WTC11 (cell line): ENCODE measurements at regions not wholly inside any gene's neighbourhood (a gene's known extent, or its start where the extent isn't known, plus 50 kb on each side); places are given as distances from the start of the nearest gene placed in this dataset.
A peak's percentile ranks its signal among the peaks of the same experiment; 100 is the strongest.

Experiments
- ATAC-seq: fragments of 200-7000 bp; cut with Tn5 transposase; 2 replicates; pipeline ENCODE4 v1.10.0; 2021; ENCODE audit warnings: mild to moderate bottlenecking, moderate library complexity
- CTCF ChIA-PET: fragments of 300-600 bp; sonication (Branson Sonifier 250); formaldehyde crosslinking; loops from one replicate; lab custom pipeline; 2021; ENCODE audit warnings: antibody characterized with exemption; lab: Charles Lee
- POLR2A ChIA-PET: fragments of 350-600 bp; sonication (Branson Sonifier 250); formaldehyde crosslinking; loops from one replicate; lab custom pipeline; 2021; ENCODE audit warnings: antibody characterized with exemption; lab: Charles Lee
- DNase-seq: peaks from one replicate; pipeline ENCODE4 v3.0.0; 2021; ENCODE audit warnings: low spot score
- H3K27ac Mint-ChIP-seq: 2 replicates; pipeline ENCODE4 v1.8.0; 2021; ENCODE audit warnings: mixed read lengths
- H3K27me3 Mint-ChIP-seq: 2 replicates; pipeline ENCODE4 v1.8.0; 2021; ENCODE audit warnings: low read depth, mild to moderate bottlenecking, moderate library complexity, mixed read lengths
- H3K36me3 Mint-ChIP-seq: 2 replicates; pipeline ENCODE4 v1.8.0; 2021; ENCODE audit warnings: mixed read lengths
- H3K4me1 Mint-ChIP-seq: 2 replicates; pipeline ENCODE4 v1.8.0; 2022; ENCODE audit warnings: mixed read lengths
- H3K4me3 Mint-ChIP-seq: 2 replicates; pipeline ENCODE4 v1.8.0; 2021; ENCODE audit warnings: mild to moderate bottlenecking, moderate library complexity, mixed read lengths
- H3K9me3 Mint-ChIP-seq: 2 replicates; pipeline ENCODE4 v1.8.0; 2021; ENCODE audit warnings: mixed read lengths
- ELF4 ChIP-seq: sonication (generic); formaldehyde crosslinking; IDR thresholded peaks from 2 replicates; pipeline ENCODE4 v1.8.1; 2022; ENCODE audit warnings: low read depth, mild to moderate bottlenecking, moderate library complexity, missing genetic modification reagents
- ESRRA ChIP-seq: sonication (generic); formaldehyde crosslinking; IDR thresholded peaks from 2 replicates; pipeline ENCODE4 v1.8.1; 2022; ENCODE audit warnings: mild to moderate bottlenecking, missing genetic modification reagents, borderline replicate concordance
- GABPB1 ChIP-seq: sonication (generic); formaldehyde crosslinking; IDR thresholded peaks from 2 replicates; pipeline ENCODE4 v1.8.1; 2023; ENCODE audit warnings: mild to moderate bottlenecking, missing genetic modification reagents
- GTF2I ChIP-seq: fragments of 250-450 bp; sonication (Bioruptor Pico); conservative IDR thresholded peaks from 2 replicates; pipeline ENCODE4 v1.4.0; 2021; ENCODE audit warnings: mild to moderate bottlenecking
- NFYB ChIP-seq: sonication (generic); formaldehyde crosslinking; conservative IDR thresholded peaks from 2 replicates; pipeline ENCODE4 v1.8.0; 2022; ENCODE audit warnings: low read depth, missing genetic modification reagents
- ZNF121 ChIP-seq: sonication (generic); formaldehyde crosslinking; IDR thresholded peaks from 2 replicates; pipeline ENCODE4 v1.8.0; 2023; ENCODE audit warnings: missing genetic modification reagents
- ZNF138 ChIP-seq: sonication (generic); formaldehyde crosslinking; conservative IDR thresholded peaks from 2 replicates; pipeline ENCODE4 v1.8.1; 2022; ENCODE audit warnings: mild to moderate bottlenecking, moderate library complexity, missing genetic modification reagents
- TF ChIP-seq, protein P1 (sequence below): sonication (generic); formaldehyde crosslinking; IDR thresholded peaks from 2 replicates; pipeline ENCODE4 v1.8.0; 2023; ENCODE audit warnings: missing genetic modification reagents
- TF ChIP-seq, protein P2 (sequence below): sonication (generic); formaldehyde crosslinking; IDR thresholded peaks from 2 replicates; pipeline ENCODE4 v1.8.1; 2023; ENCODE audit warnings: mild to moderate bottlenecking, missing genetic modification reagents, moderate library complexity
- TF ChIP-seq, protein P3 (sequence below): sonication (generic); formaldehyde crosslinking; IDR thresholded peaks from 2 replicates; pipeline ENCODE4 v1.8.1; 2023; ENCODE audit warnings: mild to moderate bottlenecking, missing genetic modification reagents
- TF ChIP-seq, protein P4 (sequence below): sonication (generic); formaldehyde crosslinking; conservative IDR thresholded peaks from 2 replicates; pipeline ENCODE4 v1.8.1; 2023; ENCODE audit warnings: mild to moderate bottlenecking, low read depth, missing genetic modification reagents, moderate library complexity
- TF ChIP-seq, protein P5 (sequence below): fragments of 250-450 bp; sonication (Bioruptor Pico); IDR thresholded peaks from 2 replicates; pipeline ENCODE4 v1.9.0; 2021; ENCODE audit warnings: moderate library complexity, mild to moderate bottlenecking, inconsistent platforms, borderline replicate concordance
- TF ChIP-seq, protein P6 (sequence below): sonication (generic); formaldehyde crosslinking; IDR thresholded peaks from 2 replicates; pipeline ENCODE4 v1.8.1; 2023; ENCODE audit warnings: mild to moderate bottlenecking, moderate library complexity, missing genetic modification reagents
- TF ChIP-seq, protein P7 (sequence below): fragments of 250-450 bp; sonication (Bioruptor Pico); IDR thresholded peaks from 2 replicates; pipeline ENCODE4 v1.8.0; 2021; ENCODE audit warnings: mild to moderate bottlenecking

DNA sequence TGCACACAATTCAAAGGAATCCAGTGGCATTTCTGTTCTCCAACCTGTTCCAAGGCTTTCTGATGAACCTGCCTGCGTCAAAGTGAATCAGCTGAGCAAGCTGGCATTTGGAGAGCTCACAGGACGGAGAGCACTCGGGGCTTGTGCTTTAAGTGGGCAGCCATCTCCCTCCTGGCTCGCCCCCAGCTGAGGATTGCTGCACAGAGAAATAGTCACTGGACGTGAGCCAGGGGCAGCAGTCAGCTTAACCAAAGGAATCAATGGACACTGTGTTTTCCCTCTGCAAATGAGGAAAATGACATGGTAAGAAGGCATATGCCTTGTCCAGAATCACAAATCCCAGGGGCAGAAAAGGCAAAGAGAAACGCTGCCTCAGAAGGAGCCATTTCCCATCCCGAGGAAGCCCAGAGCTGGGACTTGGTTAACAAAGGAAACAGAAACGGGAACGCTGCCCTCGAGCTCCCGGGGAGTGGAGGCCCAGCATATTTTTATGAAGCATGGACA, 299.4 kb downstream of the ZSWIM6 start:
- Mint-ChIP-seq H3K9me3 (peaks cover 3% of the 10 kb centered on the region; the same call in 1 of the 2 replicates), H3K4me1 (peaks cover 37% of the 10 kb centered on the region), H3K27me3 (no peaks in the 10 kb centered on the region; the same call in 1 of the 2 replicates), H3K27ac (peak overlapping the region; percentile 82), H3K4me3 (no peak overlapping the region), H3K36me3 (no peaks in the 10 kb centered on the region)
- ChIA-PET POLR2A (interaction anchor here (1.5 kb wide), 1 partner anchor 28 kb away, joined by 3 read pairs; no protein-coding TSS in a partner anchor), CTCF (interaction anchor here (0.8 to 1.5 kb wide), 7 partner anchors 8 to 512 kb away, joined by 3 to 7 read pairs (median 3); no protein-coding TSS in a partner anchor)
- TF ChIP-seq, protein P1, sequence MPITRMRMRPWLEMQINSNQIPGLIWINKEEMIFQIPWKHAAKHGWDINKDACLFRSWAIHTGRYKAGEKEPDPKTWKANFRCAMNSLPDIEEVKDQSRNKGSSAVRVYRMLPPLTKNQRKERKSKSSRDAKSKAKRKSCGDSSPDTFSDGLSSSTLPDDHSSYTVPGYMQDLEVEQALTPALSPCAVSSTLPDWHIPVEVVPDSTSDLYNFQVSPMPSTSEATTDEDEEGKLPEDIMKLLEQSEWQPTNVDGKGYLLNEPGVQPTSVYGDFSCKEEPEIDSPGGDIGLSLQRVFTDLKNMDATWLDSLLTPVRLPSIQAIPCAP: no peak
- TF ChIP-seq, protein P2, sequence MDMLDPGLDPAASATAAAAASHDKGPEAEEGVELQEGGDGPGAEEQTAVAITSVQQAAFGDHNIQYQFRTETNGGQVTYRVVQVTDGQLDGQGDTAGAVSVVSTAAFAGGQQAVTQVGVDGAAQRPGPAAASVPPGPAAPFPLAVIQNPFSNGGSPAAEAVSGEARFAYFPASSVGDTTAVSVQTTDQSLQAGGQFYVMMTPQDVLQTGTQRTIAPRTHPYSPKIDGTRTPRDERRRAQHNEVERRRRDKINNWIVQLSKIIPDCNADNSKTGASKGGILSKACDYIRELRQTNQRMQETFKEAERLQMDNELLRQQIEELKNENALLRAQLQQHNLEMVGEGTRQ: no peak
- DNase-seq: no peak
- peak; percentile 53 for ATAC-seq

DNA sequence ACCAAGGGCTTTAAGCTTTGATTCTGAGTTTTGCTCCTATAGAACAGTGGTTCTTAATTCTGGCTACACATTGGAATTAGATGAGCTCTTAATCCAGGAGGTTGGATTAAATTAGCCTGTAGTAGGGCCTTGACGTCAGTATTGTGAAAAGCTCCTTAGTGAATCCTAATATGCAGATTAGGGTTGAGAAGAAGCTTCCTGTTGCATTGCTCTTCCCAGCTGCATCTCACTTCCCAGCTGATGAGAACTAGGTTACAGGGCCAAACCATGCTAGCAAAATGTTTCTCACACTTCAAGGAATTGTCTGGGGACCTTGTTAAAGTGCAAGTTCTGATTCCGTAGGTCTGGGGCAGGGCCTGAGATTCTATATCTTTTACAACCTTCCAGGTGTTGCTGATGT, 300.0 kb downstream of the ZSWIM6 start:
- peaks cover 37% of the 10 kb centered on the region for H3K4me1 Mint-ChIP-seq
- POLR2A ChIA-PET: interaction anchor here (1.5 kb wide), 1 partner anchor 28 kb away, joined by 3 read pairs; no protein-coding TSS in a partner anchor
- no peak overlapping the region for H3K4me3 Mint-ChIP-seq
- peaks cover 4% of the 10 kb centered on the region; the same call in 1 of the 2 replicates for H3K27me3 Mint-ChIP-seq
- peaks cover 4% of the 10 kb centered on the region; the same call in 1 of the 2 replicates for H3K9me3 Mint-ChIP-seq
- no peak for DNase-seq
- H3K36me3 Mint-ChIP-seq: no peaks in the 10 kb centered on the region; the same call in 1 of the 2 replicates
- CTCF ChIA-PET: interaction anchor here (0.8 to 1.5 kb wide), 7 partner anchors 9 to 511 kb away, joined by 3 to 7 read pairs (median 3); no protein-coding TSS in a partner anchor
- TF ChIP-seq ZNF138 (no peak), ZNF121 (CRISPR knock-in tag) (no peak), ELF4 (CRISPR knock-in tag) (no peak), GTF2I (no peak), NFYB (CRISPR knock-in tag) (no peak), ESRRA (CRISPR knock-in tag) (no peak)
- TF ChIP-seq, protein P3, sequence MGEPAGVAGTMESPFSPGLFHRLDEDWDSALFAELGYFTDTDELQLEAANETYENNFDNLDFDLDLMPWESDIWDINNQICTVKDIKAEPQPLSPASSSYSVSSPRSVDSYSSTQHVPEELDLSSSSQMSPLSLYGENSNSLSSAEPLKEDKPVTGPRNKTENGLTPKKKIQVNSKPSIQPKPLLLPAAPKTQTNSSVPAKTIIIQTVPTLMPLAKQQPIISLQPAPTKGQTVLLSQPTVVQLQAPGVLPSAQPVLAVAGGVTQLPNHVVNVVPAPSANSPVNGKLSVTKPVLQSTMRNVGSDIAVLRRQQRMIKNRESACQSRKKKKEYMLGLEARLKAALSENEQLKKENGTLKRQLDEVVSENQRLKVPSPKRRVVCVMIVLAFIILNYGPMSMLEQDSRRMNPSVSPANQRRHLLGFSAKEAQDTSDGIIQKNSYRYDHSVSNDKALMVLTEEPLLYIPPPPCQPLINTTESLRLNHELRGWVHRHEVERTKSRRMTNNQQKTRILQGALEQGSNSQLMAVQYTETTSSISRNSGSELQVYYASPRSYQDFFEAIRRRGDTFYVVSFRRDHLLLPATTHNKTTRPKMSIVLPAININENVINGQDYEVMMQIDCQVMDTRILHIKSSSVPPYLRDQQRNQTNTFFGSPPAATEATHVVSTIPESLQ: no peak
- TF ChIP-seq, protein P4, sequence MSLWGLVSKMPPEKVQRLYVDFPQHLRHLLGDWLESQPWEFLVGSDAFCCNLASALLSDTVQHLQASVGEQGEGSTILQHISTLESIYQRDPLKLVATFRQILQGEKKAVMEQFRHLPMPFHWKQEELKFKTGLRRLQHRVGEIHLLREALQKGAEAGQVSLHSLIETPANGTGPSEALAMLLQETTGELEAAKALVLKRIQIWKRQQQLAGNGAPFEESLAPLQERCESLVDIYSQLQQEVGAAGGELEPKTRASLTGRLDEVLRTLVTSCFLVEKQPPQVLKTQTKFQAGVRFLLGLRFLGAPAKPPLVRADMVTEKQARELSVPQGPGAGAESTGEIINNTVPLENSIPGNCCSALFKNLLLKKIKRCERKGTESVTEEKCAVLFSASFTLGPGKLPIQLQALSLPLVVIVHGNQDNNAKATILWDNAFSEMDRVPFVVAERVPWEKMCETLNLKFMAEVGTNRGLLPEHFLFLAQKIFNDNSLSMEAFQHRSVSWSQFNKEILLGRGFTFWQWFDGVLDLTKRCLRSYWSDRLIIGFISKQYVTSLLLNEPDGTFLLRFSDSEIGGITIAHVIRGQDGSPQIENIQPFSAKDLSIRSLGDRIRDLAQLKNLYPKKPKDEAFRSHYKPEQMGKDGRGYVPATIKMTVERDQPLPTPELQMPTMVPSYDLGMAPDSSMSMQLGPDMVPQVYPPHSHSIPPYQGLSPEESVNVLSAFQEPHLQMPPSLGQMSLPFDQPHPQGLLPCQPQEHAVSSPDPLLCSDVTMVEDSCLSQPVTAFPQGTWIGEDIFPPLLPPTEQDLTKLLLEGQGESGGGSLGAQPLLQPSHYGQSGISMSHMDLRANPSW (CRISPR knock-in tag): no peak
- ATAC-seq: peak; percentile 47
- H3K27ac Mint-ChIP-seq: no peak overlapping the region

DNA sequence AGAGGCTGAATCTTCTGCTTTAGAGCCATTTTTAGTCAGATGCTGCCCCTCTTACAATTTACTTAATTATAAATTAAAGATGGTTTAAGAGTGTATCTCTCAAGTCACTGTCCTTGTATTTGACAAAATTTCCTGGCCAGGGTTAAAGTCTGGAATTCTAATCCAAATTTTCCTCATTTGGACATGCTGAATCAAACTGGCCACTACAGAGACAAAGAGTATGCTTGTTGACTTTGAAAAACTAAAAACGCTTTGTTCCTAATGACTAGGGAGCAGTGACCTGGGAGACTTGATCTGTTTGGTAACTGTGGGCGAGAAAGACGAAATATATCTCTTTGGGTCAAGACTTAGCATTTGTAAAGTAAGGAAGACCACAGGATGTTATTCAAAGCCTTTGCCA, 303.2 kb downstream of the ZSWIM6 start:
- no peak for ATAC-seq
- no peak overlapping the region for H3K4me3 Mint-ChIP-seq
- H3K36me3 Mint-ChIP-seq: no peaks in the 10 kb centered on the region; the same call in 1 of the 2 replicates
- no peak for DNase-seq
- H3K4me1 Mint-ChIP-seq: peaks cover 45% of the 10 kb centered on the region
- CTCF ChIA-PET: no interaction called here
- peaks cover 4% of the 10 kb centered on the region; the same call in 1 of the 2 replicates for H3K9me3 Mint-ChIP-seq
- peaks cover 4% of the 10 kb centered on the region; the same call in 1 of the 2 replicates for H3K27me3 Mint-ChIP-seq
- POLR2A ChIA-PET: no interaction called here
- no peak overlapping the region for H3K27ac Mint-ChIP-seq
- TF ChIP-seq, protein P5, sequence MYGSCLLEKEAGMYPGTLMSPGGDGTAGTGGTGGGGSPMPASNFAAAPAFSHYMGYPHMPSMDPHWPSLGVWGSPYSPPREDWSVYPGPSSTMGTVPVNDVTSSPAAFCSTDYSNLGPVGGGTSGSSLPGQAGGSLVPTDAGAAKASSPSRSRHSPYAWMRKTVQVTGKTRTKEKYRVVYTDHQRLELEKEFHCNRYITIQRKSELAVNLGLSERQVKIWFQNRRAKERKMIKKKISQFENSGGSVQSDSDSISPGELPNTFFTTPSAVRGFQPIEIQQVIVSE (CRISPR knock-in tag): no peak
- TF ChIP-seq ZNF121 (CRISPR knock-in tag) (no peak), GABPB1 (CRISPR knock-in tag) (no peak)
- TF ChIP-seq, protein P3: no peak
- TF ChIP-seq, protein P6, sequence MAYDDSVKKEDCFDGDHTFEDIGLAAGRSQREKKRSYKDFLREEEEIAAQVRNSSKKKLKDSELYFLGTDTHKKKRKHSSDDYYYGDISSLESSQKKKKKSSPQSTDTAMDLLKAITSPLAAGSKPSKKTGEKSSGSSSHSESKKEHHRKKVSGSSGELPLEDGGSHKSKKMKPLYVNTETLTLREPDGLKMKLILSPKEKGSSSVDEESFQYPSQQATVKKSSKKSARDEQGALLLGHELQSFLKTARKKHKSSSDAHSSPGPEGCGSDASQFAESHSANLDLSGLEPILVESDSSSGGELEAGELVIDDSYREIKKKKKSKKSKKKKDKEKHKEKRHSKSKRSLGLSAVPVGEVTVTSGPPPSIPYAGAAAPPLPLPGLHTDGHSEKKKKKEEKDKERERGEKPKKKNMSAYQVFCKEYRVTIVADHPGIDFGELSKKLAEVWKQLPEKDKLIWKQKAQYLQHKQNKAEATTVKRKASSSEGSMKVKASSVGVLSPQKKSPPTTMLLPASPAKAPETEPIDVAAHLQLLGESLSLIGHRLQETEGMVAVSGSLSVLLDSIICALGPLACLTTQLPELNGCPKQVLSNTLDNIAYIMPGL (CRISPR knock-in tag): no peak
- TF ChIP-seq, protein P7, sequence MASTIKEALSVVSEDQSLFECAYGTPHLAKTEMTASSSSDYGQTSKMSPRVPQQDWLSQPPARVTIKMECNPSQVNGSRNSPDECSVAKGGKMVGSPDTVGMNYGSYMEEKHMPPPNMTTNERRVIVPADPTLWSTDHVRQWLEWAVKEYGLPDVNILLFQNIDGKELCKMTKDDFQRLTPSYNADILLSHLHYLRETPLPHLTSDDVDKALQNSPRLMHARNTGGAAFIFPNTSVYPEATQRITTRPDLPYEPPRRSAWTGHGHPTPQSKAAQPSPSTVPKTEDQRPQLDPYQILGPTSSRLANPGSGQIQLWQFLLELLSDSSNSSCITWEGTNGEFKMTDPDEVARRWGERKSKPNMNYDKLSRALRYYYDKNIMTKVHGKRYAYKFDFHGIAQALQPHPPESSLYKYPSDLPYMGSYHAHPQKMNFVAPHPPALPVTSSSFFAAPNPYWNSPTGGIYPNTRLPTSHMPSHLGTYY (CRISPR knock-in tag): no peak
